Parathyroid adenoma (tissue), 2 donors: ENCODE measurements at regions not wholly inside any gene's neighbourhood (a gene's known extent, or its start where the extent isn't known, plus 50 kb on each side); places are given as distances from the start of the nearest gene placed in this dataset.

ENCODE experiments used
- H2AFZ ChIP-seq: fragments of 300-600 bp; sonication (generic); one replicate; pipeline ENCODE4 v1.7.0; 2017; ENCODE audit warnings: antibody characterized with exemption, mild to moderate bottlenecking
- H3K27ac ChIP-seq: fragments of 300-600 bp; sonication (generic); one replicate; pipeline ENCODE4 v1.7.0; 2017
- H3K27me3 ChIP-seq: fragments of 300-600 bp; sonication (generic); one replicate; pipeline ENCODE4 v1.7.0; 2017; ENCODE audit warnings: low read length; ENCODE audit not compliant: control insufficient read depth, insufficient read depth
- H3K36me3 ChIP-seq: fragments of 300-600 bp; sonication (generic); one replicate; pipeline ENCODE4 v1.7.0; 2017; ENCODE audit warnings: low read length; ENCODE audit not compliant: control insufficient read depth, insufficient read depth
- H3K4me1 ChIP-seq: fragments of 300-600 bp; sonication (generic); one replicate; pipeline ENCODE4 v1.7.0; 2017; ENCODE audit warnings: control low read depth
- H3K4me2 ChIP-seq: fragments of 300-600 bp; sonication (generic); one replicate; pipeline ENCODE4 v1.7.0; 2017; ENCODE audit warnings: low read length
- H3K4me3 ChIP-seq: fragments of 300-600 bp; sonication (generic); one replicate; pipeline ENCODE4 v1.7.0; 2017; ENCODE audit warnings: low read depth, low read length
- H3K79me2 ChIP-seq: fragments of 300-600 bp; sonication (generic); one replicate; pipeline ENCODE4 v1.7.0; 2017; ENCODE audit warnings: control low read depth
- H3K9ac ChIP-seq: fragments of 300-600 bp; sonication (generic); one replicate; pipeline ENCODE4 v1.7.0; 2017; ENCODE audit warnings: mild to moderate bottlenecking
- H3K9me3 ChIP-seq: fragments of 300-600 bp; sonication (generic); one replicate; pipeline ENCODE4 v1.7.0; 2017; ENCODE audit warnings: low read length; ENCODE audit not compliant: control insufficient read depth
- TF ChIP-seq, protein P1 (sequence below): fragments of 300-600 bp; sonication (generic); IDR thresholded peaks from one replicate; pipeline ENCODE4 v1.7.0; 2017; ENCODE audit warnings: antibody characterized with exemption, mild to moderate bottlenecking
- donor health status: primary hyperparathyroidism.

DNA sequence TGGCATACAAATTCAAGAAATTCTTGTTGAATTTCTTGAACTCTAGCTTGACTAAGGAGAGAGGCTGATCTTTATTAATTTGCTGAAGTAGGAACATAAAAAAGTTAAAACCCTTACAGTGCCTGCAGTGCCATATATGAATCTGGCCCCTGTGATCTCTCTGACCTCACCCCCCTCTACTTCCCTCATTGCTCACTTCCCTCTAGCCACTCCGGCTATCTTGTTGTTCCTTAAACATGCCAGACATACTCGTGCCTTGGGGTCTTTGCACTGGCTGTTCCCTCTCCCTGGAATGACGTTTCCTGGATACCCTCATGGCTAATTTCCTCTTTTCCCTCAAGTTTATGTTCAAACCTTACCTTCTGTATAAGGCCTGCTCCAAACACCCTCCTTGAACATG, 246.3 kb upstream of the SIX2 start:
- Histone ChIP-seq H3K4me3 (no peak overlapping the region), H2AFZ (no peak overlapping the region), H3K27me3 (no peaks in the 10 kb centered on the region), H3K27ac (no peak overlapping the region), H3K79me2 (no peaks in the 10 kb centered on the region), H3K4me1 (no peaks in the 10 kb centered on the region), H3K36me3 (no peaks in the 10 kb centered on the region), H3K9me3 (no peaks in the 10 kb centered on the region), H3K9ac (no peak overlapping the region), H3K4me2 (no peak overlapping the region)
- TF ChIP-seq, protein P1, sequence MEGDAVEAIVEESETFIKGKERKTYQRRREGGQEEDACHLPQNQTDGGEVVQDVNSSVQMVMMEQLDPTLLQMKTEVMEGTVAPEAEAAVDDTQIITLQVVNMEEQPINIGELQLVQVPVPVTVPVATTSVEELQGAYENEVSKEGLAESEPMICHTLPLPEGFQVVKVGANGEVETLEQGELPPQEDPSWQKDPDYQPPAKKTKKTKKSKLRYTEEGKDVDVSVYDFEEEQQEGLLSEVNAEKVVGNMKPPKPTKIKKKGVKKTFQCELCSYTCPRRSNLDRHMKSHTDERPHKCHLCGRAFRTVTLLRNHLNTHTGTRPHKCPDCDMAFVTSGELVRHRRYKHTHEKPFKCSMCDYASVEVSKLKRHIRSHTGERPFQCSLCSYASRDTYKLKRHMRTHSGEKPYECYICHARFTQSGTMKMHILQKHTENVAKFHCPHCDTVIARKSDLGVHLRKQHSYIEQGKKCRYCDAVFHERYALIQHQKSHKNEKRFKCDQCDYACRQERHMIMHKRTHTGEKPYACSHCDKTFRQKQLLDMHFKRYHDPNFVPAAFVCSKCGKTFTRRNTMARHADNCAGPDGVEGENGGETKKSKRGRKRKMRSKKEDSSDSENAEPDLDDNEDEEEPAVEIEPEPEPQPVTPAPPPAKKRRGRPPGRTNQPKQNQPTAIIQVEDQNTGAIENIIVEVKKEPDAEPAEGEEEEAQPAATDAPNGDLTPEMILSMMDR: no peak

DNA sequence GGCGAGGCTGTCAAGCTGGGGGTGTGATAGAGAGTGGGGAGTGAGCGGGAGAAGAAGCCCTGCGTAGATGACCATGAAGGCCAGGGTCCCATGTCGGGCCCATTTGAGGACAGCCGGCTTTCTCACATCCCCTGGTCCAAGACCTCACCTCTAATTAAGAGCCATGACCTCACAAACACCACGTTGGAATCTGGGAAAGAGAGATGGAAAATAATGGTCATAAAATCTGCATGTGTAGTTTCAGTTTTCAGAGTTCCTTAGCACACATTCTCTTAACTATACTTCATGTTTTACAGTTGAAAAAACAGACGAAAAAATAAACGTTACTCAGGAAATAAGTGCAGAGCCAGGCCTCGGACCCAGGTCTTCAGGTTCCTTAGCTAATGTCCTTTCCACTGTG, 244.8 kb upstream of the SIX2 start:
- Histone ChIP-seq H3K4me1 (no peaks in the 10 kb centered on the region), H2AFZ (no peak overlapping the region), H3K4me3 (no peak overlapping the region), H3K9ac (no peak overlapping the region), H3K27me3 (no peaks in the 10 kb centered on the region), H3K4me2 (no peak overlapping the region), H3K9me3 (no peaks in the 10 kb centered on the region), H3K27ac (no peak overlapping the region), H3K79me2 (no peaks in the 10 kb centered on the region), H3K36me3 (no peaks in the 10 kb centered on the region)
- TF ChIP-seq, protein P1: no peak

DNA sequence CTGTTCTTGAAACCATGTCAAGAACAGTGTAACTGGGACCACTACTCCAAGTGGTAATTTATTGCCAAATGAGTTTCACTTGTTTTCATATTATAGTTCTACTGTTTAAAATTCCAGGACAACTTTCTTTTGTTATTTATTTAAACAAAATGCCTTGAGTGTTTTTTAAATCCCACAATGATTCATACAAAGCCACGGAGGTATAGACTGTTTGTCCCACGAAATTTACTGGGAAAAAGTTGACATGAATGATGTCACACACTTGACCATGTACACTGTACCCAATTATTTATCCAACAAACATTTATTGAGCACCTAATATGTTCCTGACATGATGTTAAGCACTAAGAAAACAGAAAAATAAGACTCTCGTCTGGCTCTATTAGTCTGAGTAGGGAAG, 243.9 kb upstream of the SIX2 start:
- no peak overlapping the region for H2AFZ ChIP-seq
- H3K4me2 ChIP-seq: no peak overlapping the region
- no peaks in the 10 kb centered on the region for H3K4me1 ChIP-seq
- no peak overlapping the region for H3K27ac ChIP-seq
- TF ChIP-seq, protein P1: no peak
- H3K9ac ChIP-seq: no peak overlapping the region
- no peaks in the 10 kb centered on the region for H3K36me3 ChIP-seq
- no peaks in the 10 kb centered on the region for H3K27me3 ChIP-seq
- H3K79me2 ChIP-seq: no peaks in the 10 kb centered on the region
- H3K4me3 ChIP-seq: no peak overlapping the region
- H3K9me3 ChIP-seq: no peaks in the 10 kb centered on the region

DNA sequence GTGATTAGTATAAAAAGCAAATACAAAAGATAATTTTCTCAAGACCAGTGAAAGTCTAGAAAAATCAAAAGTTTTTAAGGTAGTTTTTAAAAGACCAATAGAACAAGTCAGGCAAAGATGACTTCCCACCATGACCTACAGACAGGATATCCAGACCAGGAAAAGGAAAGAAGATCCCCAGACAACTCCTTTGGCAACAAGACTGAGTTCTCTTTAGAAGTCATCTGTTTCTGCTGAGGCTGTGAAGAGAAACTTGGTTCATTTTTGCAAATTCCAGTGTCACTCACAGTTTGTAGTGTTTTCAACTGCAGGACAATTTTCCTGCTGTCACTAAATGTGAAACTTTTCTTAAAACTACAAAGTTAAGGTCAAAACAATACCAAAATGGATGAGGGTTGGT, 240.9 kb upstream of the SIX2 start:
- no peaks in the 10 kb centered on the region for H3K27me3 ChIP-seq
- no peak overlapping the region for H3K4me2 ChIP-seq
- TF ChIP-seq, protein P1: no peak
- no peaks in the 10 kb centered on the region for H3K4me1 ChIP-seq
- H3K36me3 ChIP-seq: no peaks in the 10 kb centered on the region
- no peaks in the 10 kb centered on the region for H3K9me3 ChIP-seq
- no peak overlapping the region for H3K27ac ChIP-seq
- no peak overlapping the region for H3K9ac ChIP-seq
- H3K4me3 ChIP-seq: no peak overlapping the region
- no peaks in the 10 kb centered on the region for H3K79me2 ChIP-seq
- no peak overlapping the region for H2AFZ ChIP-seq

DNA sequence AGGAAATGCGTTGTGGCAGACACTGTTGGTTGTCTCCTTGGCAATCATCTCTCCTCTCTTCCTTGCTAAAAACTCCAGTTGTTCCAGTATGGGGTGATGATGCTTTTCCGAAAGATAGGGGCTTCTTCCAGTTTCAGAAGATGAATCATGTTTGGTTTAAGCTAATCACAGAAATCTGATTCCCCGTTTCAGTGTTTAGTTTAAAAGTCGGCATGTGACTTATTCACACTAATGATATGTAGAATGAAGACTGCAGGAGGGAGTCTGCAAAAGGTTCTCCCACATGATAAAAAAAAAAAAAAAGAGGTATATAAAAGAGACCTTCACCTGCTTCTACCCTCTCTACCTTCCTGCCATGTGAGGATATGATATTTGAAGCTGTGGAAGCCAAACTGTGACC, 239.0 kb upstream of the SIX2 start:
- Histone ChIP-seq H3K27me3 (no peaks in the 10 kb centered on the region), H3K4me2 (no peak overlapping the region), H3K9me3 (no peaks in the 10 kb centered on the region), H3K4me1 (no peaks in the 10 kb centered on the region), H3K36me3 (no peaks in the 10 kb centered on the region), H3K27ac (no peak overlapping the region), H3K4me3 (no peak overlapping the region), H3K9ac (no peak overlapping the region), H2AFZ (no peak overlapping the region), H3K79me2 (no peaks in the 10 kb centered on the region)
- TF ChIP-seq, protein P1: no peak
